PC-9 (cell line): ENCODE measurements at regions not wholly inside any gene's neighbourhood (a gene's known extent, or its start where the extent isn't known, plus 50 kb on each side); places are given as distances from the start of the nearest gene placed in this dataset.

Source experiments
- BruUV-seq: library from RNA; stranded (reverse); fragments of 400-500 nt; replicated peaks from 2 replicates; lab custom pipeline; 2021; lab: Mats Ljungman, UMichigan
- CTCF ChIA-PET: fragments of 300-600 bp; sonication (Branson Sonifier 250); formaldehyde crosslinking; loops from one replicate; lab custom pipeline; 2022; ENCODE audit warnings: antibody characterized with exemption; lab: Charles Lee
- POLR2A ChIA-PET: fragments of 300-600 bp; sonication (Branson Sonifier 250); formaldehyde crosslinking; loops from one replicate; lab custom pipeline; 2022; ENCODE audit warnings: antibody characterized with exemption; ENCODE audit not compliant: unreplicated experiment; lab: Charles Lee
- DNase-seq, 2 experiments: peaks; one replicate each; pipeline versions ENCODE4 v3.0.0 to v3.0.0-alpha.2; 2015 to 2022; ENCODE audit warnings: mixed read lengths in 1 of 2
- H2AFZ ChIP-seq: fragments of 200-600 bp; sonication (generic); 2 replicates; pipeline ENCODE4 v1.8.1; 2017; ENCODE audit warnings: antibody characterized with exemption
- H3F3A ChIP-seq: fragments of 200-600 bp; sonication (generic); 2 replicates; pipeline ENCODE4 v1.8.1; 2017; ENCODE audit warnings: antibody characterized with exemption, mild to moderate bottlenecking, low read depth; ENCODE audit not compliant: insufficient read depth
- H3K27ac ChIP-seq: fragments of 200-600 bp; sonication (generic); 2 replicates; pipeline ENCODE4 v1.6.1; 2016; ENCODE audit warnings: mixed run types
- H3K27me3 ChIP-seq: fragments of 200-600 bp; sonication (generic); 2 replicates; pipeline ENCODE4 v1.6.1; 2016; ENCODE audit warnings: low read depth, mixed run types; ENCODE audit not compliant: insufficient read depth
- H3K36me3 ChIP-seq: fragments of 200-600 bp; sonication (generic); 2 replicates; pipeline ENCODE4 v1.6.1; 2016; ENCODE audit warnings: low read depth, mixed run types
- H3K4me1 ChIP-seq: fragments of 200-600 bp; sonication (generic); replicated peaks from 2 replicates; pipeline ENCODE4 v1.6.1; 2016; ENCODE audit warnings: mixed run types; ENCODE audit not compliant: insufficient read depth
- H3K4me2 ChIP-seq: fragments of 200-600 bp; sonication (generic); 2 replicates; pipeline ENCODE4 v1.6.1; 2017; ENCODE audit warnings: mixed run types
- H3K4me3 ChIP-seq: fragments of 200-600 bp; sonication (generic); 2 replicates; pipeline ENCODE4 v1.6.1; 2016; ENCODE audit warnings: mixed run types
- H3K79me2 ChIP-seq: fragments of 200-600 bp; sonication (generic); 2 replicates; pipeline ENCODE4 v1.6.1; 2017; ENCODE audit warnings: low read depth, mixed run types
- H3K9me2 ChIP-seq: fragments of 200-600 bp; sonication (generic); 2 replicates; pipeline ENCODE4 v1.8.1; 2017; ENCODE audit warnings: mild to moderate bottlenecking; ENCODE audit not compliant: insufficient read depth
- H3K9me3 ChIP-seq: fragments of 200-600 bp; sonication (generic); 2 replicates; pipeline ENCODE4 v1.8.1; 2016; ENCODE audit warnings: low read depth; ENCODE audit not compliant: insufficient read depth
- H4K20me1 ChIP-seq: fragments of 200-600 bp; sonication (generic); 2 replicates; pipeline ENCODE4 v1.8.1; 2017; ENCODE audit not compliant: insufficient read depth
- CTCF ChIP-seq: fragments of 200-600 bp; sonication (generic); conservative IDR thresholded peaks from 2 replicates; pipeline ENCODE4 v1.6.1; 2017; ENCODE audit warnings: mixed run types, antibody characterized with exemption, mild to moderate bottlenecking, moderate library complexity
- EZH2 ChIP-seq: fragments of 200-600 bp; sonication (generic); IDR thresholded peaks from 2 replicates; pipeline ENCODE4 v1.8.0; 2017; ENCODE audit warnings: antibody characterized with exemption, low read depth
- intact Hi-C: fragments of 100-400 bp; cut with micrococcal nuclease; formaldehyde crosslinking; loops from one replicate; pipeline ENCODE4 v1.10.0; 2022; ENCODE audit not compliant: unreplicated experiment

- ChIA-PET POLR2A (no interaction called here), CTCF (no interaction called here)
- Histone ChIP-seq H3K4me2 (no peak overlapping the region), H3K4me3 (no peak overlapping the region), H2AFZ (no peak overlapping the region), H3K9me2 (no peaks in the 10 kb centered on the region), H3K4me1 (no peaks in the 10 kb centered on the region), H3K27me3 (no peaks in the 10 kb centered on the region), H3F3A (no peaks in the 10 kb centered on the region), H3K9me3 (no peaks in the 10 kb centered on the region), H3K79me2 (no peaks in the 10 kb centered on the region), H4K20me1 (no peaks in the 10 kb centered on the region), H3K36me3 (no peaks in the 10 kb centered on the region), H3K27ac (no peak overlapping the region)
- TF ChIP-seq CTCF (no peak), EZH2 (no peak)
- no peak for DNase-seq
- BruUV-seq: no TSS peak
- intact Hi-C loops: no loop called here
These were observed 184.1 kb upstream of the SETMAR start for GRCh38 chr3:4119119-4119518.

- H3F3A ChIP-seq: no peaks in the 10 kb centered on the region
- CTCF ChIA-PET: no interaction called here
- H3K27ac ChIP-seq: no peak overlapping the region
- DNase-seq: no peak
- H3K79me2 ChIP-seq: no peaks in the 10 kb centered on the region
- H3K4me2 ChIP-seq: no peak overlapping the region
- H3K4me1 ChIP-seq: no peaks in the 10 kb centered on the region
- H2AFZ ChIP-seq: no peak overlapping the region
- TF ChIP-seq CTCF: no peak
- no peak for TF ChIP-seq EZH2
- no peaks in the 10 kb centered on the region for H4K20me1 ChIP-seq
- no peaks in the 10 kb centered on the region for H3K27me3 ChIP-seq
- no peaks in the 10 kb centered on the region for H3K9me2 ChIP-seq
- BruUV-seq: no TSS peak
- H3K4me3 ChIP-seq: no peak overlapping the region
- H3K36me3 ChIP-seq: no peaks in the 10 kb centered on the region
- POLR2A ChIA-PET: no interaction called here
- intact Hi-C loops: no loop called here
- H3K9me3 ChIP-seq: no peaks in the 10 kb centered on the region
These were observed 177.6 kb upstream of the SETMAR start for GRCh38 chr3:4125576-4125975.

GRCh38 chr3:4138150-4138785 lies 164.9 kb upstream of the SETMAR start:
- no peak for TF ChIP-seq EZH2
- TF ChIP-seq CTCF: no peak
- intact Hi-C loops: no loop called here
- POLR2A ChIA-PET: no interaction called here
- Histone ChIP-seq H3K4me1 (no peaks in the 10 kb centered on the region), H4K20me1 (no peaks in the 10 kb centered on the region), H3F3A (no peaks in the 10 kb centered on the region), H2AFZ (no peak overlapping the region), H3K79me2 (no peaks in the 10 kb centered on the region), H3K36me3 (no peaks in the 10 kb centered on the region), H3K9me3 (no peaks in the 10 kb centered on the region), H3K27me3 (no peaks in the 10 kb centered on the region), H3K9me2 (no peaks in the 10 kb centered on the region), H3K4me2 (no peak overlapping the region), H3K27ac (no peak overlapping the region), H3K4me3 (no peak overlapping the region)
- DNase-seq: no peak
- CTCF ChIA-PET: no interaction called here
- BruUV-seq: no TSS peak
